Activated CD8-positive, alpha-beta memory T cell treated with anti-CD3 and anti-CD28 coated beads for 36 hours (primary cell): ENCODE measurements at regions not wholly inside any gene's neighbourhood (a gene's known extent, or its start where the extent isn't known, plus 50 kb on each side); places are given as distances from the start of the nearest gene placed in this dataset.

Experiments
- CTCF ChIA-PET: fragments of 350-600 bp; sonication (Branson Sonifier 250); formaldehyde crosslinking; loops from one replicate; lab custom pipeline; 2021; ENCODE audit warnings: antibody characterized with exemption; lab: Charles Lee
- POLR2A ChIA-PET: fragments of 350-600 bp; sonication (Branson Sonifier 250); formaldehyde crosslinking; loops from one replicate; lab custom pipeline; 2021; ENCODE audit warnings: antibody characterized with exemption; lab: Charles Lee

DNA sequence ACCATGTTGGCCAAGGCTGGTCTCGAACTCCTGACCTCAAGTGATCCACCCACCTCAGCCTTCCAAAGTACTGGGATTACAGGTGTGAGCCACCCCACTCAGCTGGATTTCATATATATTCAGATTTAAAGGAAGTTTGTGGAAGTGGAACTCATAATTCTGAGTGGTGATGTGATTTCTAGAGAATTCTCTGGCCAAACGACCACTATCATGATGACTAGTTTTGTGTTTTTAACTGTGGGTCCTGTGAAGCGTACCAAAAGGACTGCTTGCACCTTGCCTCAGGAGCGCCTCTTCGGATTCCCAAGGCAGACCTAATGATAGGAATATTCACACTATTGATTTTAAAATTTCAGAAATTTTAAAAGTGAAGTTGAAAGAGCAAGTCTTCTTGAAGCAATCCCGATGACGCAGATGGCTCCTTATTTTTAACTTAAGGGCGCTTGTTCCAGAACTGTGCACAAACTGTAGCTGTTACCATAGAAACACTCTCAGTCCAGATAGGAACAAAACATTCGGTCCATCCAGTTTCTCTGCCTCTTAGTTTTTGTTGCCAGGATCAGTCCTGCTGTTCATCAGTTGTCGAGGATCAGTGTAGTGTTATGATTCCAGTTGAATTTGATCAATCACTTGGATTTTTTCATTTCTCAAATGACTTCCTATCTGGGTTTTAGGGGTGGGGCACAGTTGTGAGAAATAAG, 51.7 kb upstream of the CLCN4 start:
- CTCF ChIA-PET: no interaction called here
- POLR2A ChIA-PET: no interaction called here

DNA sequence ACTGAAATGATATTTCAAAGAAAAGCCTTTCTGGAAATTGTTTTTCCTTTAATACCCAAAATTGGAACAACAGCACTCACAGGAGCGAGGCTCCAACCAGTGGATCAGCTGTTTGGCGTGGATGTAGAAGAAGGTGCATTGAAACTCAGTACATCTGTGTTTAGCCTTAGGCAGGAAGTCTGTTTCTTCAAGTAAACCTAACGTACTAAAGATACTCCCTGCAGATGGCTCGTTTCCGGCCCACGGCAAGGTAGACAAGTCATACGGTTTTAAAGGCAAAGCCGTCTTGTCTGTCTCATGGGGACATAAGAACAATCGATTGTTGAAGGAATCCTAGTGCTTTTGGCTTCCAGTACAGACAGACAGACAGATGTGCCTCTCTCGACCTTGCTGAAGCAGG, 50.0 kb upstream of the CLCN4 start:
- POLR2A ChIA-PET: no interaction called here
- CTCF ChIA-PET: no interaction called here
